HepG2 (cell line): ENCODE measurements at regions not wholly inside any gene's neighbourhood (a gene's known extent, or its start where the extent isn't known, plus 50 kb on each side); places are given as distances from the start of the nearest gene placed in this dataset.

ENCODE experiments used
- ATAC-seq: fragments of 200-7000 bp; cut with Tn5 transposase; 3 replicates; pipeline ENCODE4 v1.9.1; 2020; ENCODE audit warnings: mild to moderate bottlenecking, moderate library complexity
- BruUV-seq: library from RNA; stranded (reverse); fragments of 400-500 nt; replicated peaks from 2 replicates; lab custom pipeline; 2021; lab: Mats Ljungman, UMichigan
- CTCF ChIA-PET: fragments of 300-600 bp; formaldehyde crosslinking; extraction: SDS; loops from one replicate; lab custom pipeline; 2021; ENCODE audit warnings: low total read pairs, inconsistent platforms, low intra/inter-chr PET ratio; lab: Yijun Ruan, JAX
- POLR2A ChIA-PET: fragments of 350-600 bp; sonication (Branson Sonifier 250); formaldehyde crosslinking; loops from one replicate; lab custom pipeline; 2020; ENCODE audit warnings: antibody characterized with exemption, inconsistent platforms; lab: Yijun Ruan, JAX
- DNase-seq: peaks from one replicate; pipeline ENCODE4 v3.0.0-alpha.2; 2015; ENCODE audit warnings: low spot score
- FAIRE-seq: peaks from 3 replicates; lab custom pipeline; 2011; peaks lifted over from hg19 to GRCh38; lab: Jason Lieb, UNC
- H2AFZ ChIP-seq: one replicate; pipeline ENCODE4 v1.6.1; 2011; ENCODE audit warnings: low read length, inconsistent platforms
- H3K27ac ChIP-seq: fragments of 300-600 bp; 3 replicates; pipeline ENCODE4 v1.8.0; 2011; ENCODE audit warnings: mixed run types, mild to moderate bottlenecking, mixed read lengths, low read length, inconsistent platforms; ENCODE audit not compliant: insufficient read depth; ENCODE audit errors: extremely low read length
- H3K27me3 ChIP-seq, 2 experiments: fragments of 200-600 bp in 1 of 2; 2 replicates in 1 of 2; 3 replicates in 1 of 2; pipeline versions ENCODE4 v1.6.0 to v1.8.0; 2011; ENCODE audit warnings: low read length in 2 of 2, mild to moderate bottlenecking in 2 of 2, moderate library complexity in 2 of 2, inconsistent platforms in 1 of 2; ENCODE audit not compliant: insufficient read depth in 2 of 2, control insufficient read depth in 1 of 2
- H3K36me3 ChIP-seq, 2 experiments: fragments of 200-600 bp in 1 of 2; replicated peaks in 1 of 2; 2 replicates in 1 of 2; 3 replicates in 1 of 2; pipeline versions ENCODE4 v1.5.1 to v1.8.0; 2011; ENCODE audit warnings: low read length in 2 of 2, inconsistent platforms in 1 of 2; ENCODE audit not compliant: insufficient read depth in 2 of 2, control insufficient read depth in 1 of 2
- H3K4me1 ChIP-seq: 2 replicates; pipeline ENCODE4 v1.5.1; 2012; ENCODE audit warnings: low read length, inconsistent platforms; ENCODE audit not compliant: insufficient read depth
- H3K4me2 ChIP-seq: 2 replicates; pipeline ENCODE4 v1.6.0; 2011; ENCODE audit warnings: low read depth, low read length, inconsistent platforms
- H3K4me3 ChIP-seq, 3 experiments: fragments of 200-600 bp in 1 of 3; sonication (generic), shearing (Covaris generic) in 1 of 3; replicated peaks in 1 of 3; 2 replicates each; pipeline ENCODE4 v1.5.1; 2011 to 2016; ENCODE audit warnings: low read length in 3 of 3, inconsistent platforms in 2 of 3, low read depth in 2 of 3, mild to moderate bottlenecking in 2 of 3, control low read depth in 1 of 3, mixed read lengths in 1 of 3; ENCODE audit not compliant: insufficient read depth in 1 of 3
- H3K79me2 ChIP-seq: one replicate; pipeline ENCODE4 v1.6.1; 2011; ENCODE audit warnings: low read length, inconsistent platforms; ENCODE audit not compliant: insufficient read depth
- H3K9ac ChIP-seq: 2 replicates; pipeline ENCODE4 v1.6.0; 2011; ENCODE audit warnings: mild to moderate bottlenecking, low read depth, low read length, inconsistent platforms; ENCODE audit not compliant: insufficient read depth
- H3K9me3 ChIP-seq: 2 replicates; pipeline ENCODE4 v1.5.1; 2012; ENCODE audit warnings: mild to moderate bottlenecking, low read length
- H4K20me1 ChIP-seq: 2 replicates; pipeline ENCODE4 v1.6.0; 2011; ENCODE audit warnings: inconsistent platforms, mild to moderate bottlenecking, low read length, moderate library complexity; ENCODE audit not compliant: insufficient read depth
- CENPT ChIP-seq: sonication (generic); formaldehyde crosslinking; IDR thresholded peaks from 2 replicates; pipeline ENCODE4 v1.8.0; 2022; ENCODE audit warnings: low read depth, mild to moderate bottlenecking, moderate library complexity, missing genetic modification reagents
- MEIS2 ChIP-seq: sonication (generic); formaldehyde crosslinking; IDR thresholded peaks from 2 replicates; pipeline ENCODE4 v1.9.0; 2021; ENCODE audit warnings: mild to moderate bottlenecking, missing genetic modification reagents
- NCOA5 ChIP-seq: sonication (generic); formaldehyde crosslinking; IDR thresholded peaks from 2 replicates; pipeline ENCODE4 v1.4.0; 2020; ENCODE audit warnings: missing genetic modification reagents
- NFKB2 ChIP-seq: sonication (generic); formaldehyde crosslinking; IDR thresholded peaks from 2 replicates; pipeline ENCODE4 v1.4.0; 2020; ENCODE audit warnings: missing genetic modification reagents, borderline replicate concordance
- SOX5 ChIP-seq: IDR thresholded peaks from 2 replicates; pipeline ENCODE4 v1.6.1; 2016; ENCODE audit warnings: borderline replicate concordance
- ZFP37 ChIP-seq: sonication (generic); formaldehyde crosslinking; IDR thresholded peaks from 2 replicates; pipeline ENCODE4 v1.4.0; 2020; ENCODE audit warnings: missing genetic modification reagents, borderline replicate concordance
- ZZZ3 ChIP-seq: sonication (generic); formaldehyde crosslinking; IDR thresholded peaks from 2 replicates; pipeline ENCODE4 v1.4.0; 2020; ENCODE audit warnings: missing genetic modification reagents, mild to moderate bottlenecking, borderline replicate concordance
- WGBS: methylation state at CpG from one replicate; pipeline ENCODE4 v1.1.6; 2017; ENCODE audit warnings: low lambda C conversion rate; 5-methylcytosine and 5-hydroxymethylcytosine counted together
- in situ Hi-C: cut with HindIII; loops from 2 replicates; pipeline ENCODE4 v1.10.0; 2017; ENCODE audit warnings: low pct_unique_long_range_greater_than_20kb; ENCODE audit not compliant: extremely low pct_ligation_motif_present
- intact Hi-C: fragments of 100-400 bp; cut with micrococcal nuclease; formaldehyde crosslinking; loops from one replicate; pipeline ENCODE4 v1.10.0; 2022; ENCODE audit not compliant: unreplicated experiment
- TF ChIP-seq, protein P1 (sequence below): sonication (generic); formaldehyde crosslinking; conservative IDR thresholded peaks from 2 replicates; pipeline ENCODE4 v1.4.0; 2020; ENCODE audit warnings: missing genetic modification reagents
- TF ChIP-seq, protein P2 (sequence below): IDR thresholded peaks from 2 replicates; pipeline ENCODE4 v1.6.1; 2016; ENCODE audit warnings: missing compliant biosample characterization, missing genetic modification reagents, borderline replicate concordance
- TF ChIP-seq, protein P3 (sequence below): sonication (generic); formaldehyde crosslinking; IDR thresholded peaks from 2 replicates; pipeline ENCODE4 v1.5.1; 2020; ENCODE audit warnings: mild to moderate bottlenecking, missing genetic modification reagents, moderate library complexity

DNA sequence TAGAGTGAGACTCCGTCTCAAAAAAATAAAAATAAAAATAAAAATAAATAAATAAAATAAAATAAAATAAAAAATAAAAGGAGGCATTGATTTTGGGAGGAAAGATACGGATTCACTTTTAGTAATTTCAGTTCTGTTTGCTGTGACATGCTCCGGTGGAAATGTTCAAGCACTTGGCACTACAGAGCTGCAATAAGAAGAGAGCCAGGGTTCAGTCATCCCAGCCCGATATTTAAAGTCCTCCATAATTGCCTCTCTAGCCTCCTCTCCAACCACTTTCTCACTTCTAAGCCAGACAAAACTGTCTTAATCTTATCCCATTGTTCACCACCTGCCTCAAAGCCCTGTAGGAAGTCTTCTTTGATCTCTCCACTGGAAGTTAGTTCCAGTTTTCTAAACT, 55.0 kb upstream of the MACF1 start:
- intact Hi-C loops, result no loop called here
- Histone ChIP-seq H3K4me3 (no peak overlapping the region), H2AFZ (no peak overlapping the region), H4K20me1 (no peaks in the 10 kb centered on the region), H3K9ac (no peak overlapping the region)
- no peak for ATAC-seq
- no TSS peak for BruUV-seq
- CTCF ChIA-PET, result no interaction called here
- in situ Hi-C loops, result no loop called here
- TF ChIP-seq ZZZ3 (CRISPR knock-in tag), result no peak
- no peak for TF ChIP-seq SOX5
- TF ChIP-seq, protein P1, sequence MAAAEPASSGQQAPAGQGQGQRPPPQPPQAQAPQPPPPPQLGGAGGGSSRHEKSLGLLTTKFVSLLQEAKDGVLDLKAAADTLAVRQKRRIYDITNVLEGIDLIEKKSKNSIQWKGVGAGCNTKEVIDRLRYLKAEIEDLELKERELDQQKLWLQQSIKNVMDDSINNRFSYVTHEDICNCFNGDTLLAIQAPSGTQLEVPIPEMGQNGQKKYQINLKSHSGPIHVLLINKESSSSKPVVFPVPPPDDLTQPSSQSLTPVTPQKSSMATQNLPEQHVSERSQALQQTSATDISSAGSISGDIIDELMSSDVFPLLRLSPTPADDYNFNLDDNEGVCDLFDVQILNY (CRISPR knock-in tag), result no peak
- TF ChIP-seq, protein P2, sequence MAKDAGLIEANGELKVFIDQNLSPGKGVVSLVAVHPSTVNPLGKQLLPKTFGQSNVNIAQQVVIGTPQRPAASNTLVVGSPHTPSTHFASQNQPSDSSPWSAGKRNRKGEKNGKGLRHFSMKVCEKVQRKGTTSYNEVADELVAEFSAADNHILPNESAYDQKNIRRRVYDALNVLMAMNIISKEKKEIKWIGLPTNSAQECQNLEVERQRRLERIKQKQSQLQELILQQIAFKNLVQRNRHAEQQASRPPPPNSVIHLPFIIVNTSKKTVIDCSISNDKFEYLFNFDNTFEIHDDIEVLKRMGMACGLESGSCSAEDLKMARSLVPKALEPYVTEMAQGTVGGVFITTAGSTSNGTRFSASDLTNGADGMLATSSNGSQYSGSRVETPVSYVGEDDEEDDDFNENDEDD, result no peak
- no peak for TF ChIP-seq CENPT (CRISPR knock-in tag)
- TF ChIP-seq NFKB2, result no peak
- TF ChIP-seq, all 625 proteins: peak for 0
- no peak overlapping the region for H3K4me2 ChIP-seq
- WGBS, result 70% methylated on average over 4 of the region's 4 CpGs
- H3K4me1 ChIP-seq, result peaks cover 24% of the 10 kb centered on the region
- H3K27ac ChIP-seq, result no peak overlapping the region
- no peaks in the 10 kb centered on the region for H3K79me2 ChIP-seq
- DNase-seq, result no peak
- no peaks in the 10 kb centered on the region for H3K9me3 ChIP-seq
- H3K36me3 ChIP-seq, result no peaks in the 10 kb centered on the region
- POLR2A ChIA-PET, result no interaction called here
- no peaks in the 10 kb centered on the region; a peak in 1 of 5 replicates for H3K27me3 ChIP-seq
- no peak for FAIRE-seq

DNA sequence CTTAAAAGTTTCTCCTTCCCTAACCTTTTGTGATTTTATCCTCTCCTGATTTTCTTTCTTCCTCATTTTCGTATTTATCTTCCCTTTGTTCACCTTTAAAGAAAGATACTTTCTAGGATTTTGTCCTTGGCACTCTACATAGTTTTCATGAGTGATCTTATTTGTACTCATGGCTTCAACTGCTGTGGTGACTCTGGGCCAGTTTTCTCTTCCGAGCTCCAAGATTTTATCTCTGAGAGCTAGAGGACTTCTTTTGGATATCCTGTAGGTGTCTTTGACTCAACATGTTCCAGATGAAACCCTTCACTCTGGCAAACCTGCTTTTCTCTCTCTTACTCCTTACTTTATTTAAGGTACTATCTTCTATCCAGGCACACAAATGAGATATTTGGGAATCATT, 53.7 kb upstream of the MACF1 start:
- Histone ChIP-seq H3K27me3 (no peaks in the 10 kb centered on the region; a peak in 1 of 5 replicates), H3K27ac (no peak overlapping the region)
- intact Hi-C loops, result no loop called here
- BruUV-seq, result no TSS peak
- POLR2A ChIA-PET, result no interaction called here
- no peak for TF ChIP-seq ZFP37 (CRISPR knock-in tag)
- no peak for TF ChIP-seq MEIS2 (CRISPR knock-in tag)
- TF ChIP-seq, protein P3, sequence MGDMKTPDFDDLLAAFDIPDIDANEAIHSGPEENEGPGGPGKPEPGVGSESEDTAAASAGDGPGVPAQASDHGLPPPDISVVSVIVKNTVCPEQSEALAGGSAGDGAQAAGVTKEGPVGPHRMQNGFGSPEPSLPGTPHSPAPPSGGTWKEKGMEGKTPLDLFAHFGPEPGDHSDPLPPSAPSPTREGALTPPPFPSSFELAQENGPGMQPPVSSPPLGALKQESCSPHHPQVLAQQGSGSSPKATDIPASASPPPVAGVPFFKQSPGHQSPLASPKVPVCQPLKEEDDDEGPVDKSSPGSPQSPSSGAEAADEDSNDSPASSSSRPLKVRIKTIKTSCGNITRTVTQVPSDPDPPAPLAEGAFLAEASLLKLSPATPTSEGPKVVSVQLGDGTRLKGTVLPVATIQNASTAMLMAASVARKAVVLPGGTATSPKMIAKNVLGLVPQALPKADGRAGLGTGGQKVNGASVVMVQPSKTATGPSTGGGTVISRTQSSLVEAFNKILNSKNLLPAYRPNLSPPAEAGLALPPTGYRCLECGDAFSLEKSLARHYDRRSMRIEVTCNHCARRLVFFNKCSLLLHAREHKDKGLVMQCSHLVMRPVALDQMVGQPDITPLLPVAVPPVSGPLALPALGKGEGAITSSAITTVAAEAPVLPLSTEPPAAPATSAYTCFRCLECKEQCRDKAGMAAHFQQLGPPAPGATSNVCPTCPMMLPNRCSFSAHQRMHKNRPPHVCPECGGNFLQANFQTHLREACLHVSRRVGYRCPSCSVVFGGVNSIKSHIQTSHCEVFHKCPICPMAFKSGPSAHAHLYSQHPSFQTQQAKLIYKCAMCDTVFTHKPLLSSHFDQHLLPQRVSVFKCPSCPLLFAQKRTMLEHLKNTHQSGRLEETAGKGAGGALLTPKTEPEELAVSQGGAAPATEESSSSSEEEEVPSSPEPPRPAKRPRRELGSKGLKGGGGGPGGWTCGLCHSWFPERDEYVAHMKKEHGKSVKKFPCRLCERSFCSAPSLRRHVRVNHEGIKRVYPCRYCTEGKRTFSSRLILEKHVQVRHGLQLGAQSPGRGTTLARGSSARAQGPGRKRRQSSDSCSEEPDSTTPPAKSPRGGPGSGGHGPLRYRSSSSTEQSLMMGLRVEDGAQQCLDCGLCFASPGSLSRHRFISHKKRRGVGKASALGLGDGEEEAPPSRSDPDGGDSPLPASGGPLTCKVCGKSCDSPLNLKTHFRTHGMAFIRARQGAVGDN (CRISPR knock-in tag), result no peak
- no peak for TF ChIP-seq NCOA5
- TF ChIP-seq, all 625 proteins: peak for 0
- Histone ChIP-seq H3K4me3 (no peak overlapping the region), H3K9me3 (no peaks in the 10 kb centered on the region), H3K4me1 (peaks cover 34% of the 10 kb centered on the region), H3K79me2 (no peaks in the 10 kb centered on the region), H3K9ac (no peak overlapping the region), H4K20me1 (no peaks in the 10 kb centered on the region), H2AFZ (no peak overlapping the region), H3K36me3 (no peaks in the 10 kb centered on the region), H3K4me2 (no peak overlapping the region)
- FAIRE-seq (no peak), ATAC-seq (no peak), DNase-seq (no peak)
- CTCF ChIA-PET, result no interaction called here
- in situ Hi-C loops, result no loop called here
- WGBS, result 97% methylated on average over 2 of the region's 2 CpGs
